HG02973 (cell line): ENCODE measurements at regions not wholly inside any gene's neighbourhood (a gene's known extent, or its start where the extent isn't known, plus 50 kb on each side); places are given as distances from the start of the nearest gene placed in this dataset.

ENCODE experiments used
- ATAC-seq: cut with Tn5 transposase; IDR thresholded peaks from one replicate; pipeline ENCODE4 v1.9.1; 2021; ENCODE audit warnings: moderate library complexity; ENCODE audit not compliant: unreplicated experiment

DNA sequence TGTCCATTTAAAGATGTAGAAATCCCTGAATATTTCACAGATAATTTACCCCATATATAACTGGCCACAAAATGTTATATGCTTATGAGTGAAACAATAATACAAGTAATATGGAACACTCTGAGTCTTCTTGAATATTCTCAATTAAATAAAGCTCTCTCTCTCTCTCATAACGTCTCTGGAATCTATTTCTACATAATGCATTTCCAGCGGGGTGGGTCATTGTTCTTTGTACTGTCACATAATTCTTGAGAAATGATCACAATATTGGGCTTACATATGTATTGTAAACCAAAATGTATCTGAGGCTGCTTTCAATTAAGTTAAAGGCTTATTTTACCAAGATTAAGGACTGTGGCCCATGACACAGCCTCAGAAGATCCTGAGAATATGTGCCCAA is 596.3 kb downstream of the FAT4 start:
- no peak for ATAC-seq

DNA sequence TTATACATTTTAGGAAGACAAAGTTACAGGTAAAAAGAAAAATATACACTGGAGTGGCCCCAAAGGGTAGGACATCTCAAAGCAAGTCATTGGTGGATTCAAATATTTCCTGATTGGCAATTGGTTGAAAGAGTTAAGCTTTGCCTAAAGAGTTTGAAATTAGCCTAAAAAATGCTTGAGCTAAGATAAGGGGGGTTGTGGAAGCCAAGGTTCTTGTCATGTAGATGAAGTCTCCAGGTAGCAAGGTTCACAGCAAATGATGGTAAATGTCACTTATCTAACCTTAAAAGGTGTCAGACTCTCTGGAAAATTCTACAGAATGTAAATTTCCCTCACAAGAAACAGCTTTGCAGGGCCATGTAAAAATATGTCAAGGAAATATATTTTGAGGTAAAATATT is 596.7 kb downstream of the FAT4 start:
- ATAC-seq = no peak

DNA sequence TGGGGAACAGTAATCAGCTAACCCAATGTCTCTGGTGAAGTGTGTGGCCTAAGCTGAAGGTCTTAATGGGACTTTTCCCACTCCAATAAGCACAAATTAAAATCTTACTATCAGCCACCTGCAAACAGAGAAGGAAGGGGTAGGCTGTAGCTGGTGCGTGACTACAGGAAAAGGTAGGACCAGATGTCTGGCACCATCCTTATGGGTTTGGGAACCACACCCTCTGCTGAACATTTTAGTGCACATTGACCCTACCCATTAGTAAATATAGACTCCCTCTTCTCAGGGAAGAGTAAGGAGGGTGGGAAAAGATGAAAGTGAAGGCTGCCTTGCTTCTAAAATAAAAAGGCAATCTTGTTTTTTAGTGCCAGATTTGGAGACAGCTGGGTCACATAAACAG is 602.8 kb downstream of the FAT4 start:
- no peak for ATAC-seq

DNA sequence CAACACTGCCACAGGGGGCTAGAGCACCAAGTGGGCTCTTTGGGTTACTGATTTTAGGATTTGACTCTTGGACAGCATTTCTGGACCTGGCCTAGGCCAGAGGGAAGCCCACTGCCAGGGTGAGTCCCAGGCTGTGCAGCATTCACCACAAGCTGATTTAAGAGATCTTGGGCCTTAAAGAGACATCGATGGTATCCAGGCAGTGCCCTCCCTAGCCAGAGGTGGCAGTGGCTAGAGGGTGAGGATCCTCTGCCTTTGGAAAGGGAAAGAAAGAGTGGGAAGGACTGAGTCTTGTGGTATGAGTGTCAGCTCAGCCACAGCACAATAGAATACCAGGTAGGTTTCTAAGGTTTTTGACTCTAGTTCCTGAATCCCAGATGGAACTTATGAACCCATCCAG is 613.9 kb downstream of the FAT4 start:
- no peak for ATAC-seq

DNA sequence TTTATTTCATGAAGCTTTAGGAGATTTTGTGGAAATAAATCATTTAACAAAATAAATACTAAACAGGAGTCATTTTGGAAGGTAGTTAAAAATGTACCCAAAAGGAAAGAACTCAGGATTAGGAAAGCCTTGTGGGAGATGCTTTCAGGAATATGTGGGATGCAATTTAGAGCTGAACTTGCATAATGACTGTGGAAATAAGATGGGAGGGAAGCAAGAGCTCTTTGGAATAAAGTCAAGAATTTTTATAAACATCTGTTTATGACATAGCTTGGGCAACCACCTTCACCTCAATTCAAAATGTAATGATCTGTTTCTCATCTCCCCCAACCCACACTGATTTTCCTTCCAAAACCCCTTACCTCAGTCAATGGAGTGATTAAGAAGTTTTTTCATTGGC is 623.8 kb downstream of the FAT4 start:
- ATAC-seq = no peak

DNA sequence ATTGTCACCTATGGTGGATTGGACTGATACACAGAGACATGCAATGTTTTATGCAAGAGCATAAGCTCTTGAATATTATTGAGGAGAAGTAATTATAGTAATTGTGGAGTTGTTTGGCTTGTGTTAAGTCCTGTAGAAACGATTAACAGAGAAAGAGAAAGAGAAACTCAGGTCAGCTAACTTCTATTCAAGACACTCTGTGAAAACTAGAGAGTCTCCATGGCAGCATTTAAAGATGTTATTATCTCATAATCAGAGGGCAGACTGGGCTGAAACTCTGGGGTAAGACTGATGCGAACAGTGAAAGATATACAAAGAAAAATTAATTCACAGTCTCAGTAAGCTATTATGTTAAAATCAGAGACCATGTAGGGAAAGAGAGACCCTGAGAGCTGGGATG is 625.7 kb downstream of the FAT4 start:
- ATAC-seq = no peak

DNA sequence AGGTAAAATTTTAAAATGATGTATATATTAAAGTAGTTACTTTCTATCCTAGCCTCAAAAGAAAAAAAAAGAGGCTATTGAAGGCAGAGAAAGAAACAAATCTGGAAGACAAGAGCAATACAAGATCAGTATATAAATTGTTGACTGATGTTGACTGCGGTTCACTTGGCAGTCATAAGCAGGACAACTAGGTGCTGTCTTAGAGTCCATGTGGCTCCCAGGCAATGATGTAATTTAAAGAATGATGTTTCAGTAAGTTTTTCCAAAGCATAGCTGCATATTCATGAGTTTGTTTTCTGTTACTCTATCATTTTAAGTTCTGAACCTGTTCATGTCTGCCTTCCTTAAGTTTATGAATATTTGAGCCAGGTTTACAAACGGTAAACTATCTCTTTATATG is 630.2 kb downstream of the FAT4 start:
- no peak for ATAC-seq

DNA sequence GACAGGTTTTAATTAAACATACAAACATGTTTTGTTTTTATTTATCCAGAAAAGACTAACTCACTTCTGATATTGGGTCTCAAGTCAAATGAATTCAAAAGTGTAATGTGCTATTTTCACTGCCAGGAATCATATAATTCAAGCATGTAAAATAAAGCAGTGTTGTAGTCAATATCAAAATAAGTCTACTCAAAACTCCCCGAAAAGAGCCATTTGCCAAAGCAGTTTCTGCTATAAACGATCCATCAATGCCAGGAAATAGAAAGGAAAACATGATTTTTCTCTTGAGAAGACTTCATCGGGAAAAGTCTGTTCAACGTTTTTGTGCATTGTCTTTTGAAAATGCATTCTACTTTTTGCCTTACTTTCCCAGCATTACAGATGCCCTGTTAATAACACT is 633.3 kb downstream of the FAT4 start:
- ATAC-seq = no peak

DNA sequence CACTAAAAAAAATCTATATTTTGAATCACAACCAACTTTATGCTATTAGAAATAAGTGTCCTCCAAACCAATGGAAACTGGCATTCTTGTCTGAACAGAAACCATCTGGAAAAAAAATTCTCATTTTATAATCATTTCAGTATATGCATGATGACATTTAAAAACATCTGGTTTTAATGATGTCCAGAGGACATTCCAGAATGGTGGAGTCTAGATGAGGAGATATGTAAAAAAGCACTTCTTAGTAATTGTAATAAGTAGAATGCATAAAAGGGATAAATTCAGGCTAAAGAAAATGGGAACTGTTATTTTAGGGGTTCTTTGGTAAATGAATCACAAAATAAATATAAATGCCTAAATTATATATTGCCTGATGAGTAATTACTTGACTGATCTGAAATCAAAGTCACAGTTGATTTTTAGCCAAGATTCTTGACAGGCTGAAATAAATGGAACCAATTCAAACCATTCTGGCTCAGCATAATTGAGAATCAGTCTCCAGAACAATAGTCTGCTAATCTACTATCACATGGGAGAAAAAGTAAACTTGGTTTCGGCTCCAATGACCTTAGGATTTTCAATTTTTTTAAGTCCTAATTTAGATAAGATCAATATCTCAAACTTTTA is 636.6 kb downstream of the FAT4 start:
- no peak for ATAC-seq

DNA sequence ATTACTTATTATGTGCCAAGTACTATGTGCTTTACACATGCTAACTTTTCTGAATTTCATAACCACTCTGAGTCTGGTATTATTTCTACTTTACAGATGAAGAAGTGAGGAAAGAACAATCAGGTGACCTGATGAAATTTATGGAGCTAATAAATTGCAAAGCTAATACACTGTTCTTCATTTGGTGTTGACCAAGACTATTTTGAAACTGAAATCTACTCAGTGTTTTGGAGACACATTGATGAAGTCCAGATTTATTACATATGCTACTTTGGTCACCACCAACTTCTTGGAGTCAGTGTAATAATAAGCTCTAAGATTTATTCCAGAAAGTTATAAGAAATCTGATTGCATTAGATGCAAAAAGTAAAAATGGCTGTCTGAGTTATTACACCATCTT is 637.9 kb downstream of the FAT4 start:
- no peak for ATAC-seq

DNA sequence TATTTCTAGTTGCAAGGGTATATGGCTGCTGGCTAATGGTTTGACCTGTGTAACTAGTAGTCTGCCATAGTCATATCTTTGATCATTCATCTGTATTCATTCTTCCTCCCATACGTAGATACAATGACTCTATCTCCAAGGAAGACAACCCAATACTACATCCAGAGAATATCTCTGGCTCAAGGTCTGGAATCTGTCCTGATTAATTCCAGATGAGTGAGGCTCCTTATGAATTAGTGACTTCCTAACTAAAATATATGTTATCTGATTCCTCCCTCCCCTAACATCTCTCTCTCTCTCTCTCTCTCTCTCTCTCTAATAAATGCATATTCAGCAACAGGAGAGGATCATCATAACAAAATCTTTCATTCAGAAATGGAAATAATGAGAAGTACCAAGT is 641.5 kb downstream of the FAT4 start:
- no peak for ATAC-seq

DNA sequence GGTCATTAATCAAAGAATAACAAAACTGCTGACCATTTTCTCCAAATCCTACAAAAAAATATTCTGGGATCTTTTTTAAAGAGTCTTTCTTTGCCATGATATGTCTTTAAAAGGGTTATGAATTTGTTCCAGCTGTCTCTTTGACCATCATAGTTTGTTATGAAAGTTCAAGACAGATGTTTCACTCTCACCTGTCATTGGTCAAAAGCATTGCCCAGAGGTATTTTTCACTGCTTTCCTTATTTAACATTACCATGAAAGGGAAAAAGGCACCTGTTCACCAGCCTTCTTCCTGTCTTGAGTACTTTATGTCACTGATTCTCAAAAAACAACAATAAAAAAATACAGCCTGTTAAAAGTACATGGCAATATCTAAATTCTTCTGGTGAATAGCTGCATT is 643.8 kb downstream of the FAT4 start:
- ATAC-seq = no peak

DNA sequence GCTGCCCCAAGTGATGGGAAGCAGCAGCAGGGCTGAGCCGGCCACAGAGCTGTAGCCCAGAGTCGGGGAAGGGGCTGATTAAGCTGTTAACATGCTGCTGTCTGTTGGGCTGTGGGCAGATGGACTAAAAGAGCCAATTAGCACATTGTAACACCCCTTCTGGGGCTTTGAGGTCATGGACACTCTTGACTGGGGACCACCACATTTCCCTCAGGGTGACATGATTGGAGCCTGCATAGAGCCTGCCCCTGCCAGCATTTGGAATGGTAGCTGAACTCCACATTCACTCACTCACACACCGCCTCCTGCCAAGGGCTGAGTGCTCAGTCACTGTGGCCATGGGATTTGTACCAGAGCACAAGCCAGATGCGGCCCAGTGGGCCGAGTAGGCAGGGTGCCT is 646.9 kb downstream of the FAT4 start:
- ATAC-seq = no peak

DNA sequence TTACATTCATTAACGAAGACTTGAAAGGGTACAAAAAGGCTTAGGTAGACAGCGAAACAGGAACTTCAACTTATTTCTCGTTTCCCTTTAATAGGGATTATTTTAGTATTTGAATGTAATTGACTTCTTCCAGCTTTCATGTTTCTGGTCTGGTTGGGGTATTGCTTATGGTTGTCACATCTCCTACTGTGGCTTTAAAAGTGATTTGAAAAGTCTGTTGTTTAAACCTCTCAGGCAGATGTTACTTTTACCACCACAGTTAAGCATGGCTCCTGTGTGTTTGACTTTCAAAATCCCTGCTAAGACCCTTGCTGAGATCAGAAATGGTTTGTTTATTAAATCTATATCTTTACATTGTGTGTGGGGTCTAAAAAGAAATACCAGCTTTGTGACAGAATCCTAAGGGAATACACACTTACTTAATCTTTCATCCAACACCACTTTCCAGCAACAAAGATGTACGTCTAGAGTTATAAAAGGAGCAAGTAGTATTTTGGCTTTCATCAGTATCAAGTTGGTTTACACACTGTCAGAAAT is 661.2 kb downstream of the FAT4 start:
- ATAC-seq = no peak

DNA sequence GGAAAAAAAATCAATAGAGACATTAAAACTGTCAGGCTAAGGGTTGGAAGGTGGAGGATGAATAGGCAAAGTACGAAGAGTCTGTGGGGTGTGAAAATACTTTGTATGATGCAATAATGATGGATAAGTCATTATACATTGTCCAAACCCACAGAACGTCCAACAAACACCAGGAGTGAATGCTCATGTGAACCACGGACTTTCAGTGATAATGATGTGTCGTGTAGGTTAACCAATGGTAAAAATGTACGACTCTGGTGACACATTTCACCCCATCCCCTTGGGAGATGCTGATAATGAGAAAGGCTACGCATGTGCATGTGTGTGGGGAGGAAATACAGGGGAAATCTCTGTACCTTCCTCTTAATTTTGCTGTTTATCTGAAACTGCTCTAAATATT is 665.2 kb downstream of the FAT4 start:
- ATAC-seq = no peak

DNA sequence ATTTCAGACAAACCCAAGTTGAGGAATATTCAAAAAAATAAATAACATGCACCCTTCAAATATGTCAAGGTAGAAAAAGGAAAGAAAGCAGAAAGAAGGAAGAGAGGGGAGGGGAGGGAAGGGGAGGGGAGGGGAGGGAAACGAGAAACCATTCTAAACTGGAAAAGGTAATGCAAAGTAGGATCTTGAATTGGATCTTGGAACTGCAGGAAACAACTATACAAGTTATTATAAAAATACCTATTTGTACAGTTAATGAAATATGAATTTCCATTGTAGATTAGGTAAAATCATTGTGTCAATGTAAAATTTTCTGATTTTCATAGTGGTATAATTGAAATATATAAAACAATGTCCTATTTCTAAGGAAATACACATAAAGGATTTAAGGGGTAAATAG is 668.4 kb downstream of the FAT4 start:
- no peak for ATAC-seq

DNA sequence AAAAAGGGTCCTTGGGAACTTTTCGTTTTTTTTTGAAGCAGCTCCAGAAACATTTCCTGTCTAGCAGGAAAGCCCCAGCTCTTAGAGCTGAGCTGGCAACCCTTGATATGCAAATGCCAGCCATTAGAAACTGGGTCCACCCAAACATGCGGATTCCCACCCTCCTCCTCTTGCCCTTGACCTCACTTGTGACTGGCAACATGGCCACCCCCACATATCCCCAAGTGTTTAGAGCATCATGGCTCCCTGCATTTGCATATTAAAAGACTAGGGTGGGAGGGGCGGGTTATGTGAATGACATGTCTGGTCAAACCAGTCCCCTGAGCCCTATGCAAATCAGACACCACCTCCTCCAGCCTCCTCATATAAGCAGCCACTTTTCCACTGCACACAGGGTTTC is 671.1 kb downstream of the FAT4 start:
- no peak for ATAC-seq

DNA sequence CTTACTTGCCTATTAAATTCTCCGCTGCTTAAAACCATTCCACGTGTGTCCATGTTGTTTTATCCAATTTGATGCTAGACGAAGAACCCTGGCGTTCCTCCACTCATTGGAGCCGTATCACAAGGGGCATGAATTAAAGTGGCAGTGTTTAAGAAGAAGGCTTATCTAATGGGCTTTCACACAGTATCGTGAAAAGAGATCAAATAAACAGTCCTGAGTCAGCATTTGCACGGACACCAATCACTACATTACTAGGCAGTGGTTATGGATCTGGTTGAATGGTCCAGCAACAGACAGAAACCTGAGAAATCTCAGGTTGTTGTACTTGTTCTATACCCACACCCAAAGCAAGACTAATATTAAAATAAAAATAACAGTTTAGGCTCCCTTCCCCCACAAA is 671.6 kb downstream of the FAT4 start:
- no peak for ATAC-seq

DNA sequence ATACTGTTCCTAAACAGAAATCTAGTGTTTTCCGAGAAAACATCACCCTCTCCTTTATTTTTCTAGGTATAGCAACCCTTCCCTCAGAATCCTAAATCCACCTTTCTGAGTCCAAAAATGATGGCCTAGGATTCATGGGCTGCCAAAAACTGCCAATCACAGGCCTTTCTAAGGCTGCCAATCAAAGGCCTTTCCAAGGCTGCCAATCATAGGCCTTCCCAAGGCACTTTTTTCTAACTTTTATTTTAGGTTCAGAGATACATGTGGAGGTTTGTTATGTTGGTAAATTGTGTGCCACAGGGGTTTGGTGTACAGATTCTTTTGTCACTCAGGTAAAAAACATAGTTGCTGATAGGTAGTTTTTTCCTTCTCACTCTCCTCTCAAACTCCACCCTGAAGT is 673.7 kb downstream of the FAT4 start:
- ATAC-seq = no peak

DNA sequence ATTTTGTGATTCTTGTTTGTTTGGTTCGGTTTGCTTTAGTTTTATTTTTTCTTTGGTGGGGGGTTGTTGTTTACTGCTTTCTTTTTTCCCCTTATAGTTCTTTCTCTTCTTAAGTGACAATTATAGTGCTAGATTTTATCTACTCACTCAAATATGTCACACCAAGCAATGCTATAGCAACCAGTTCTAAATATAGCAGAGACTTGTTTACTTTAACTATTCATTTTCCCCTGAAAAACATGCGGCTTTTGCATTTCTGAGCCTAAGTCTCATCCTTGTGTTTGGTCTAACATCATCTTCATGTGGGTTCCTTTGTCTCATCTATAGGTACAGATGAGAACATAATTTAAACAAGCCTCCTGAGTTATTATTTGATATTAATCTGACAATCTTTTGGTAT is 676.6 kb downstream of the FAT4 start:
- no peak for ATAC-seq

DNA sequence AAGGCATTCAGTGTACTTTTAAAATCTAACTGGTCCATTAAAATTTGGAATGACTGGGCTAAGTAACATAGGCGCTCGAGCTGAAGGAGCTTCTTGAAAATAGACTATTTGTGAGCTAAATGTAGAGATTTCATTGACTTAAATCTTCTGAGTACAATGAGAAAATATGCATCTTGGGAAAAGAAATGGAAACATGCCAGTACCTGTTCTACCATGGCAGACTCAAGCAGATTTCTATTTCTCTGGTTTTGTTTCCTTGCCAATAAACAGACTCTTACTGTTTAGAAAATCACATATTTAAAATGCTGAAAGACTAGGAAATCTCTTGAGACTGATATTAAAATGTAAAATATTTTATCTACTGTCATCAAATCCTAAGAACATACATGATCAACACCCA is 678.1 kb downstream of the FAT4 start:
- ATAC-seq = no peak

DNA sequence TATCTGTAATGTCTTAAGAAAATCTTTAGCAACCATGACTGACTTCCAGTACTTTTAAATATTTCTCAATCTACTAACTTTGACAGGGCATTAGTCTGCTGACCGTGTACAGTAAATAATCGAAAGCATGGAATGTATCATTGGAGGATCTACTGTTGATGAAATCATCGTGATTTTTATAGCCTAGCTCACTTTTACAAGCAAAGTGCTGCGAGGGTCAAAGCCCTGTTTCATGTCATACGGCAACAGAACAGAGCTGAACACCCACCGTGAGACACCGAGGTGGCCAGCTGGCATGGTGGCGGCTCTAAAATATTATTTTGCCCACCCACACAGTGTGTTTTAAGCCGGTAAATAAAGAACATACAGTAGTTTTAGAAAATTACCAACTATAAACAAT is 679.3 kb downstream of the FAT4 start:
- ATAC-seq = no peak

DNA sequence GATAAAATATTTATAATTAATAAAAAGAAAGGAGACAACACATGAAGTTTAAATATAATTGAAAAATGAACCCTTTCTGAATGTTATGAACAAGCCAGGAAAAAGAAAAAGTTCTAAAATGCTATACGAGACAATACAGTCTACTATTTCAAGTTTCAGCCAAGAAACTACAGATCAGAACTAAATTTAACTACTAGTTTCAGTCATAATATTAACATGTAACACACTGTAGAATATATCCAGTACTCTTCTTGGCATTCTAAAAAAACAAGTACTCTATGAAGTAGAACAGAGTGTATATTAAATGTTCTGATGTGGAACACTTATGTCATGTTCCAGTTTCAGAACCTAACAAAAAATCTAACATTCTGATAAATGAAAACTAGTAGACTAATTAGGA is 679.7 kb downstream of the FAT4 start:
- ATAC-seq = no peak

DNA sequence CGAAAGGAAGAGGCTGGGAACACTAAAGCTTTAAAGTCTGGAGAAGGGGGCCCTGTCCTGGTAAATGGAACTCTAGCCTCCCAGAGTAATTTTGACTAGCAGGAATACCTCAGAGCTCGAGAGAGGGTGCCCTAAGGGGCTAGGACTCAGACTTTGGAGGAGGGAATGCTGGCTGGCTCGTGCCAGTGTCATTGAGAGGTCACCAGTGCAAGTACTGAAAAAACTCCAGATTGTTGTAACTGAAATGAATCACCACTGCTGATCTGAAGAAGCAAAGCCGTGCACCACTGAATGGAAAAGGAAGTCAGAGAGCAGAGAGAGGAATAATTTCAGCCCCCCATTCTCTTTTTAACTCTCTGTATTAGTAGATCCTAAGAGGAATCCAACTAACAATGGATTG is 690.2 kb downstream of the FAT4 start:
- no peak for ATAC-seq
